ELR (cell line): ENCODE measurements at regions not wholly inside any gene's neighbourhood (a gene's known extent, or its start where the extent isn't known, plus 50 kb on each side); places are given as distances from the start of the nearest gene placed in this dataset.

Experiments
- DNase-seq: peaks from one replicate; pipeline ENCODE4 v3.0.0-alpha.2; 2015; ENCODE audit warnings: low read depth

DNA sequence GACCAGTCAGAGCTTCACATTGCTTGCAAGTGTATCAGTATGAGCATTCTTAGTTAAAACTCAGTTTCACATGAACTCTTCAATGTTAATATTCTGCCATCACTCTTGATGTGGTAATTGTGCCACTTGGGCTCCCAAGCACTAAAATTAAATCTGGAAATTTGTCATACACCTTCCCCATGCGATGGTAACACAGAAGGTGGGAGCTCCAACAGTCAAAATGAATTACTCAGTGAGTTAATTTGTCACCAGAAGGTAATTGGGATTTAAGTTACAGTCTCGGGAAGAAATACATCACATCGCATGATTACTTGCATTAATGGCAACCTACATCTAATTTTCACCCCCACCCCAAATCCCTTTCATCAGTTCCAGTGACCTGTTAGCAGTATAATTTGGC lies 376.5 kb upstream of the DAB1 start:
- no peak for DNase-seq

DNA sequence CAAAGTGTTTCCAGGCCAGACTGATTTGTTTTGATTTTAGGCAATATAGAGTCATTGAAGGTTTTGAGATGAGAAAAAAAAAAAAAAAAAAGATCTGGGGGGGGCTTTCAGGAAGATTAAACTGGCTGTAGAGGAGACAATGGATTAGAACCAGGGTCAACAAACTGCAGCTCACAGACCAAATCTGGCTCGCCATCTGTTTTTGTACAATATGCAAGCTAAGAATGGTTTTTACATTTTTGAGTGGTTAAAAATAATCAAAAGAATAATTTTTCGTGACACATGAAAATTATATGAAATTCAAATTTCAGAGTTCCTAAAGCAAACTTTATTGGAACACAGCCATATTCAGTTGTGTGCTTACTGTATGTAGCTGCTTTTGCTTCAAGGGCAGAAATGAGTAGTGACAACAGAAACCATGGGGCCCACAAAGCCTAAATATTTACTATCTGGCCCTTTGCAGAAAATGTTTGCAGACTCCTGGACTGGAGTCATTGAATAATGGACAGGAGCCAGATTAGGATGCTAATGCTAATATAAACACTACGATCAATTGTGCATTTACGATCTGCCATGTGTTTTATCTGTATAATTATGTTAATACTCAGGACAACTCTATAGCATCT lies 375.7 kb upstream of the DAB1 start:
- DNase-seq: no peak

DNA sequence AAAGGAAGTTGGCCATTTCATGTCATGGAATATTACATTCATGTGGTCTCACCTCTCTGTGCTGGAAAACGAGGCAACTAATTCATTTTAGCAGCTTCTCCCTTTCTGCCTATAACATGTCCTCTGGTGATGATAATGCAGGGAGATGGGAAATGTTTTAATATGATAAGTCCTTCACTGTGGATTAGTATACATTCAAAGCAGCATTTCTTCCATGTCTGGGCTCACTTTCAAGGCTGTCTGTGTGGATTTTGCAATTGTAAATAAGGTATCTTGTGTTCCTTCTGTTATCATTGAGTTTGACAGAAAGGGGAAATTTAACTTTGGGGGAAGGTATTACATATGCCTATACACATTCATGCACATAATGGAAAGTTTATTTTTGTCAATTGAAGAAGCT lies 374.7 kb upstream of the DAB1 start:
- DNase-seq: no peak

DNA sequence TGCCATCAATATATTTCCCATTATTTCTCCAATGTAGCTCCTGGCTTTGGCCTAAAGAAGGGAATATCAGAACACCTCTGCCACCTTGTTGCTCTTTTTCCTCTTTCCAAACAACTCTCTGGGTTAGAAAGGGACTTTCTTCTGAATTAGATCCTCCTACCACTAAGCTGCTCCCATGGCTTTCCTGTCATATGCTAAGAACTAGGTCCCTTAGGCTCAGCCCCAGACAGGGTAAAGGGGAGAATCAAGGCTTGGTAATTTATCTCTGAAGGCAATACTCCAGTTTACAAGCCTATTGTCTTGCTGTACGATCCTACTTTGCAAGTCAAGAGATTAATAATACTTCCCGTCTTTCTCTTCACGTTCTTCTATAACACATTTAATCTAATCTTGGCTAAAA lies 373.2 kb upstream of the DAB1 start:
- DNase-seq: no peak

DNA sequence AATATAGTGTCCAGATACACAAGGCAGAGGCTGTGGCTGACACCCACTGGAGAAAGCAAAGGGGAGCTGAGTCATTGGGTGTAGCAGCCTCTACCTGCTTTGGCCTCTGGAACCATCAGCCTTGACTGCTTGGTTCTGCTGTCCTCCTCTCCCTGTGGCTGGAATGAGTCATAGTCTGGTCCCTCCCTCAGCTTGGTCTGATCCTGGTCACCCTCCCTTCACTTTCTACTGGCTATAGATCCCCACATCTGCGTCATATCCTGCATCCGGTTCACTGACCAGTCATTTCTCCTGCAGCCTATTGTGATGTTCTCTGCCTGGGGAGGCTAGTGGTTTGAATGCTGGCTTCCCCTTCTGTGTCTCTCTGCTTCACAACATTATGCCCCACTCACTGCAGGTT lies 372.8 kb upstream of the DAB1 start:
- DNase-seq: peak; percentile 7

DNA sequence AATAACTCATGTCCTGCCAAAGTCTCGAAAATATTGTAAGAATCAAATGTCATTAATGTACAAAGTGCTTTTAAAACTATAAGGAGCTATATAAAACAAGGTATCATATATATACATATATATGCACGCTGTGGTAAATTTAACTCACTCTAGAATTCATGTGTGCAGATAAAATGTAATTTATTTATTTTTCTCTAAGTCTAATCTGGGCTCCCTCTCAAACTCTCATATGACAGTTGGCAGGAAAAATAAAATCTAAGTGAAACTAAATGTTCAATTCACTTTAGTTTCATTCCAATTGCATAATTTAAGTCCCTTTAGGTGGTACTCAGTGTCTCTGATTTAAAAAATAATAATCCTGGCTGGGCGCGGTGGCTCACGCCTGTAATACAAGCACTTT lies 372.0 kb upstream of the DAB1 start:
- no peak for DNase-seq

DNA sequence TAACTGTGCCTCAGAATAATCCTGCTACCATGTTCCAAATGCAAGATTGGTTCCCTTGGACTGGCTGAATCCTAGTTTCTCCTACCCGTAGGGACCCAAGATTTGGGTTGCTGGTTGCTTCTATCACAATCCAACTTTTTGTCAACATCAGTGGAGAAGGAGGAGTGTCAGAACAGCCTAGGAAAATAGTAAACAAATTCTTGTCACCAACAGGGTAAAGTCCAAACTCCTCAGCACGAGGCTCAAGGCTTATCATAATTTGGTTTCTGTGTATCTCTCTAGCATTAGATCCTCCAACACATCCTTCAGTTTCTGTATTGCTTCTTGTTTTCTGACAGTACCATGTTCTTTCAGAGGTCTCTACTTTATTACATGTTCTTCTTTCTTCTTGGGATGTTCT lies 370.2 kb upstream of the DAB1 start:
- no peak for DNase-seq

DNA sequence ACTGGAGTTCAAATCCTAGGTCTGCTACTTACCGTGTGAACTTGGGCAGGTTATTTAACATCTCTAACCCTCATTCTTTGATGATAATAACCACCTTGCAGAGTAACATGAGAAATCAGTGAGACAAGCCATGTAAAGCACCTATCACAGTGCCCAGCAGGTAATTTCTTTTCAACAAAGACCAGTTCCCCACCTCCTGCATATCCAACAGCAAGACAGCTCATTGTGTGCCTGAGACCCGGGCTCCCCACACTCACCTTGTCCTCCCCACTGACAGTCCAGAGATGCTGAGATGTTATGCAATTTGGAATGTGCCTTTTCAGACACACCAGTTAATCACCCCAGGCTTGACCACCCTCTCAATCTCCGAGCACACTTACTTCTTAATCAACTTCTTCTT lies 367.6 kb upstream of the DAB1 start:
- no peak for DNase-seq

DNA sequence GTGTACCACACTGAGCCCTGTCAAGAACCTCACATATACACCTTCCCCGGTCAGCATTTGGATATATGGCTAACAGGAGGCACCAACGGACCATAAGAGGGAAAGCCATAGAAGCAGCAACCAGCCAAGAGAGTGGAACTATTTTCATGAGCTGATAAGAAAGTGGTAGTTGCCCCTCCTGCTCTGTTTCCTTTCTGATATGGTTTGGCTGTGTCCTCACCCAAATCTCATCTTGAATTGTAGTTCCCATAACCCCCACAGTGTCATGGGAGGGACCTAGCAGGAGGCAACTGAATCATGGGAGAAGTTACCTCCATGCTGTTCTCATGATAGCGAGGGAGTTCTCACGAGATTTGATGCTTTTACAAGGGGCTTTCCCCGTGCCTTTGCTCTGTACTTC lies 366.1 kb upstream of the DAB1 start:
- DNase-seq: no peak

DNA sequence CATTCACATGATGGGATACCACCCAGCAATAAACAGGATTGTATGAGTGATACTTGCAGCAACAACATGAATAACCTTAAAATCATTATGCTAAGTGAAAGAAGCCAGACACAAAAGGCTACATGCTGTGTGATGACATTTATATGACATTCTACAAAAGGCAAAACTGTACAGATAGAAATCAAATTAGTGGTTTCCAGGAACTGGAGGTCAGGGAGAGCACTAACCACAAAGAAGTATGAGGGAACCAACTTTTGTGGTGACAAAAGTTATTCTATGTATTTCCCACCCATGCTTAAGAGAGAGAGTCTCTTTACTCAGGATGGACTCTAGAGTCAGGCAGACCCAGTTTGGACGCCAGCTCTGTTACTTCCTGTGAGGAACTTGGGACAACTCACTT lies 364.5 kb upstream of the DAB1 start:
- no peak for DNase-seq

DNA sequence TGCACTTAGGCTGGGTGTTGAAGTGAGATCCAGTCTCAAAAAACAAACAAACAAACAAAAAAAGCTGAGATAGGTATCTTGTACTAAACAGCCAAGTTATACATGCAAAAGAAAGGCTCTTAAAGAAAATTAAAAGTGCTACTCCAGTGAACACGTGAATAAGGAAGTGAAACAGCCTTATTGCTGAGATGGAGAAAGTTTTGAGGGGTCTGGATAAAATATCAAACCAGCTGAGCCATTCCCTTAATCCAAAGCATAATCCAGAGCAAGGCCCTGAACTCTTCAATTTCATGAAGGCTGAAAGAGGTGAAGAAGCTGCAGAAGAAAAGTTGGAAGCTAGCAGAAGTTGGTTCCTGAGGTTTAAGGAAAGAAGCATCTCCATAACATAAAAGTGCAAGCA lies 360.5 kb upstream of the DAB1 start:
- no peak for DNase-seq

DNA sequence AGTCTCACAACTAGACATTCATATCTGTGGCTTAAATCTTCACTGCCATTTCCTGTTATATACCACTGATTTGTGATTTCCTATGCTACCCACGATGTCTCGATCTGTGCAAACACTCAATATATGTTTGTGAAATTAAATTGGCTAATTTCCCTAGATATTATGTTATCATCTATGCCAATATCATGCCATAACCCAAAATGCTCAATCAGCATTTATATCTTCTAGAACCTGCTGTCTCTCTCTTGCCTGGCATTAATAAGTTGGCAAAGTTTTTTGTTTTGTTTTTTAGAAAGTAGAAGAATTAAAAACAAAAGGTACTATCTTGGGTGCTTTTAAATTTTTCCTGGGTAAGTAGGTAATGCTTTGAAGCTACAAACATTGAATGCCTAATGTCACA lies 358.5 kb upstream of the DAB1 start:
- DNase-seq: no peak

DNA sequence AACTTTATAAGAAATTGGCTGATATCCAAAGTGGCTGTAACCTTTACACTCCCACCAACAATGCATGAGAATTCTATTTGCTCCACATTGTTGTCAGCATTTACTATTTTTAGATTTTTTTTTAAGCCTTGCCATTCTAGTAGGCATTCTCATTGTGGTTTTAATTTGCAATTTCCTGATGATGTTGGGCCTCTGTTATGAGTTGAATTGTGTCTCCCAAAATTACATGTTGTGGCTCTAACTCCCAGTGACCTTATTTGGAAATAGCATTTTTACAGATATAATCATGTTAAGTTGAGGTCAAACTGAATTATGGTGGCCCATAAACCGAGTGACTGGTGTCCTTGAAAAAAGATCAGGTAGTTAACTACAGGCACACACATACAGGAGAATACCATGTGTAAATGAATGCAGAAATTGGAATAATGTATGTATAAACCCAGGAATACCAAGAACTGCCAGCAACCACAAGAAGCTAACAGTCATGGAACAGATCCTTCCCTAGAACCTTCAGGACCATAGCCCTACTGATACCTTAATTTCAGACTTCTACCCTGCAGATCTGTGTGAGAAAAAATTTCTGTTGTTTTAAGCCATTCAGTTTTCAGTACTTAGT lies 348.8 kb upstream of the DAB1 start:
- no peak for DNase-seq

DNA sequence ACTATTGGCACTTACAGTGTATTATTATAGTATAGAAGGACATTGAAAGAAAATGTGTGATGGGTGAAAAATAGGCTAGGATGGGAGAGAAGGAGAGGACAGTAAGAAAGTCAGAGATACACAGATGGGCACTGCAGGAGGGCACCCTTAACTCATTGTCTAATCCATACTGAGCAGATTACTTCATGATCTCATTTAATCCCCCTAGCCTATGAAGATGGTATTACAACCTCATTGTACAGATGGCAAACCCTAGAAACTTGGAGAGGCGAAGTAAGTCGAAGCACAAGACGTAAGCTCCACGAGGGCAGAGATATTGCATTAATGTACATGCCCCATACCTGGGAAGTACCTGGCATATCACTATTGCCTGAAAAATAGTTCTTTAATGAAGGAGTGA lies 346.9 kb upstream of the DAB1 start:
- peak; percentile 13 for DNase-seq

DNA sequence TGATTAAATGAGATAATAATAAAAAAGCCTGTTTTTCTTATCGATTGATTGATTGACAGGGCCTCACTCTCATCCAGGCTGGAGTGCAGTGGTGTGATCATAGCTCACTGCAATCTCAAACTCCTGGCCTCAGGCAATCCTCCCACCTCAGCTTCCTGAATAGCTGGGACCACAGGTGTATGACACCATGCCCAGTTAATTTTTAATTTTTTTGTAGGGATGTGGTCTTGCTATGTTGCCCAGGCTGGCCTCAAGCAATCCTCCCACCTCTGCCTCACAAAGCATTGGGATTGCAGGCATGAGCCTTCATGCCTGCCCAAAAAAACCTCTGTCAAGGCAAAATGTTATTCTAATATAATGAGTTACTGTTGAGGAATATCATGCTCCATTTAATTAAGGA lies 346.4 kb upstream of the DAB1 start:
- no peak for DNase-seq

DNA sequence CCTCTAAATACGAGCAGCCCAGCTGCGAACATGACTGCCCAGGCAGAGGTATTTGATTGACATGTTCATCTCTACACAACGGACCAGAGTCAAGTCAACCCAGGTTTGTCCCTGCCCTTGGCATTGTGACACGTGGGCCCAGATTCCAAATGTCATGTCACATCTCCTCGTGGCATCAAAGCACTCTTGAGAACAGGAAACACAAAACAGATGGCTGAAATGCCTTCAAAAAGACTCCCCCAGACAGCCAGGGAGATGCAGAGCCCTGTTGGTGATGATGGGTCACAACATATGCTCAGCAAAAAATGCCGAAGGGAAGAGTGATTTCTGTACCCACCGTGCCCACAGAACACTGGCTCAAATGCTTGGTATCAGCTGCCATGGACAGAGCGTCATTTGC lies 337.8 kb upstream of the DAB1 start:
- DNase-seq: no peak

DNA sequence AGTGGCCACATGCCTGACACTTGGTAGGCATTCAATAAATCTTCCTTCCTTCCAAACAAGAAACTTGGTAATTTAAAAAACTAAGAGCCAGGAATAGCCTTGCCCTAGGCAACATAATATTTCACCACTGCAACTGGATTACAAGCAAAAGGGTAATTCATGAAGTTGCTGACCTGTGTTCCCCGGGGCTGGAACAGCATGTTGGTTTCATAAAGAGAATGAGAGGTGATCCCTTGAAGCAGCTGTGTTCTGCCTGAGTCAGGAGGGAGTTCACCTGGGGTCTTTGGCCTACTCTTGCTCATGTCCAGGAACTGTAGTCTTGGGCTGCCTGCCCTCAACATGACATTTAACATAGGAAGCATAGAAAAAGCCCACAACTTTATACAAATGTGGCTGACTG lies 329.0 kb upstream of the DAB1 start:
- no peak for DNase-seq

DNA sequence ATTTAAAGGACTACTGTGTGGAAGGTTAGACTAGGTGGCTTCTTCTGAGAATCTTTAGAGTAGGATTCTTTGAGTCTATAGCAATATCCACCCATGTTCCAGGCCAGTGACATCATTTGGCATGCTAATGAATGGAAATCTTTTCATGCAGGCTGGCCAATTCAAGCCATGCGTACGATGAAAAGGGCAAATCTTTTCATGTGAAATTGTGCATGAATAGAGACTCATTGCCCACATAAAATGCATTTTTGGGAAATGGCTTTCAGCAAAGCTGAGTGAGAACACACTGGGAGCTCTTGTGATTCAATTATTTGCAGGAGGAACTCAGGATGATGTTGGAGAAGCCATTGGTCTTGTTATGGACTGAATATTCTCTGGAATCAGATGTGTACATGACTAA lies 324.9 kb upstream of the DAB1 start:
- no peak for DNase-seq

DNA sequence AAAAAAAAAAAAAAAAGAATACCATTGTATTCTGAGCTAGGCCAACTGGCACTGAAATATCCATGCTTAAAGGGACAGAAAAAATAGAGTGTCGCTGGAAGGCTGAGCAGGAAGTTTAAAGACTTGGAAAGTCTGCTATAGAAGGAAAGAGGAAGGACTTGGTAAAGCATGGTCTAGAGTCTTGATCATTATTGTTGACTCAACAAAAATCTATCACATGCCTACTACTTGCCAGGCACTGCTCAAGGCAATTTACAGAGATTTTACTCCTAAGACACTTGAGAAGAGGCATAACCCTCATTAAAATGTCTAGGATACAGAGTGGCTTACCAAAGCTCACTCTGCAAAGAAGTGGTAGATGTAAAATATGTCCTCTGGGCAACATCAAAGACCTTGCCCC lies 324.0 kb upstream of the DAB1 start:
- no peak for DNase-seq

DNA sequence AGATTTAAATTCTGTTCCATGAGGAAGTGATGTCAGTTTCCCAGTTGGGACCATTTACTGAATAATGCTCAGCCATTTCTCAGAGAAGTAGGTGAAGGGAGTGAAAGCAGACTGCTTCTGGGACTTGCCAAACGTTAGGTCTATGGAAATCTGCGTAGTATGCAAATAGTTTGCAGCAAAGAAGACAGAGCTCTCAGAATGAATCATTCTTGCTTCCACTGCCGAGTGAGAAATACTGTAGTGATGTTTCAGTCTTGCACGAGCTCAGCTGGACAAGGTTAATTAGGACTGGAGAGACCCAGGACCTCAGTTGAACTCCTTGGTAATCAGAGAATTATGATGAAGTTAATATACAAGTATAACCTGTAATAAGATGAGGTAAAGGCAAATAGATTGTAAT lies 317.7 kb upstream of the DAB1 start:
- no peak for DNase-seq

DNA sequence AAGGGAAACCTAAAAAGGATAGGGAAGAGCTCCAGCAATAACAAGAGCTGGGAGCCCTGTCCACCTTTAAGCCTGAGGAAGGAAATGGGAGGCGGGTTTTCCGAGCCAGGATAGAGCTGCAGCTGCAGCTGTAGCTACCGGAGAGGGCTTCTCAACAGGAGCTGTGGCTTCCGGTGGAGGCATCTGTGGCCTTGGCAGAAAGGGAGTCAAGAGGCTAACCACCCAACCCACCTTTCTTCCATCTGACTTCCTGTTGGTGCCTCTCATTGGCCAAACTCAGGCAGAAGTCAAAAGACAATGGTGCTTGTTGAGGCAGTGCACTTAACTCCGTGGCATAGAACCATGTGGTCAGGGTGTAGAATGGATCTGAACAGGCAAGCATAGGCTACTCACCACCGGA lies 313.1 kb upstream of the DAB1 start:
- DNase-seq: no peak

DNA sequence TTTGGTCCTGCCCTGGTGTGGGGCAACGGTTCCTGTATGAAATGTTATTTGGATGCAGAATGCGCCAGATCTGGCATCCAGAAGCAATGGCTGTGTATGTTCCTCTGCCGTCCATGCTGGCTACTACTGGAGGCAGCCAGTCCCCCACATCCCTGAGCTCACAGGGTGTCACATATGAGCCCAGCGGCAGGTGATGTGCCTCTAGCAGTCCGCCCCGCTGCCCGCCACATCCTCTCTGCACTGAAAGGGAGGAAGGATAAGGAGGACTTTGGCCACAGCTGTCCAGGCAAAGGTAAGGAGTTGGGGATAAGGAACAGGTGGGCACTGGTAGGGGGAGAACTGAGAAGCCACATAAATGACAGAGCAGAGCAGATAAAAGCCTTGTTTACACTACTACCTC lies 305.3 kb upstream of the DAB1 start:
- no peak for DNase-seq

DNA sequence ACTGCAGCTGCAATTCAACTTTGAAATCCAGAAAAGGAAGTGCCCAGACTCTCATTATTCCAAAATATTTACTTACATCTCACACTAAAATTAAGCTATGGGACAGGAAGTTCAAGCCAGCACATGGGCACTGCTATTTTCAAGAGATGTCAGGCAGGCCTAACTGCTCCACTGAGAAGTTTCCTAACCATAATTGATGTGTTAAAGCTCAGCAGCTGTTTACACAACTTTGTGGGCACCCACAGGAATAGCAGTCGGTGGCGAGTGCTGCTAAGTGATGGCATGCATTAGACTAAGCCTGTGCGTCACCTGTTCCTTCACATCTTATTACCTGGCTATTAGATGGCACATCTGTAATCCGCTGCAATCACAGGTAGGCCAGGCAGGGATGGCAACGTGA lies 303.3 kb upstream of the DAB1 start:
- DNase-seq: no peak

DNA sequence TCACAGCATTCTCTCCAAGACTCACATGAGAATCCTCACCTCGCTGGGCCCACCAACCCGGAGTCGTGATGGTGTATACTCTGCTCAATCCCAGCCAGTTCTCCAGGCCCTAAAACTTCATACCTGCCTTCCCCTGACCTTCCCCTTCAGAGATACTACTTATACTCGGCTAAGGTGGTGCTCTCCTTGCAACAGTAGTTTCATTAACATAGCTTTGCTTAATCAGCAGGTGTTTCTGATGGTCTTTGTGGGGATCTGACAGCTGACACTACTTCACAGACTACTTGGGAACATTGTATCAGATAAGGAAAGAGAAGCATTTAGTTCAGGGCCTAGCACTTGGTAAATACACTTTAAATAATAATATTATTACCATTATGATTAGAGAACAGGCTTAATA lies 301.5 kb upstream of the DAB1 start:
- DNase-seq: no peak

DNA sequence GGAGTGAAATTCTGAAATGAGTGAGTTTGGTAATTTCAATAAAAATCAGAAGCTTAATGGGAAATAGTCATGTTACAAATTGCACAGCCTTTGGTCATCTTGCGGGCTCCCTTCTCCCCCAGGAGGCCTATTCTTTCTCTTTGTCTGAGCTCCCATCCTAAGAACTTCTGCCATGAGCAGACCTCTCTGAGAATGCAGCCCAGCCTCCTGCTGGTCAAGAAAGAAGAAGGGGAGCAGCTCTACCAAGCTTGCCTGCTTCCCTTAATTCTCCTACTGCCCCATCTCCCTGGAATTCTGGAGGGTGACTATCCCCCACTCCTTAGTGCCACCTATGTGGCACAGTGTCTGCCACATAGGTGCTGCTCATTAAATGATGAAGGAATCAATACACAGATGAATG lies 300.7 kb upstream of the DAB1 start:
- DNase-seq: no peak
